ENCODE measurements at regions not wholly inside any gene's neighbourhood (a gene's known extent, or its start where the extent isn't known, plus 50 kb on each side); places are given as distances from the start of the nearest gene placed in this dataset.
A peak's percentile ranks its signal among the peaks of the same experiment; 100 is the strongest.
"Not testable (repeated sequence)": the region's sequence is repeated elsewhere in the genome, so short reads cannot be mapped to it uniquely, and the experiment has no call there.

GRCh38 chr6:152821525-152821924, 70.9 kb downstream of the VIP start:
- Histone ChIP-seq H3K79me2 (ENCODE audit: low read depth) (no peaks in the 10 kb centered on the region), H3K27ac (no peak overlapping the region), H2AFZ (replicated peaks) (peak overlapping the region; percentile 44), H3K4me1 (no peaks in the 10 kb centered on the region), H3K4me2 (no peak overlapping the region), H3K27me3 (no peaks in the 10 kb centered on the region), H3K36me3 (no peaks in the 10 kb centered on the region), H4K20me1 (ENCODE audit: low read depth) (no peaks in the 10 kb centered on the region), H3F3A (ENCODE audit: low read depth) (no peaks in the 10 kb centered on the region), H3K9me3 (ENCODE audit: low read depth) (no peaks in the 10 kb centered on the region), H3K4me3 (no peak overlapping the region), H3K9ac (no peak overlapping the region)
- Mint-ChIP-seq H3K36me3 (no peaks in the 10 kb centered on the region), H3K4me1 (no peaks in the 10 kb centered on the region), H3K27me3 (ENCODE audit: insufficient read depth, low read depth) (no peaks in the 10 kb centered on the region), H3K27ac (no peak overlapping the region), H3K4me3 (no peak overlapping the region), H3K9me3 (no peaks in the 10 kb centered on the region)
- peak; percentile 38 for DNase-seq (ENCODE audit: low spot score)
- peak; percentile 24 for TF ChIP-seq CTCF (IDR thresholded peaks at IDR 0.05)
- TF ChIP-seq EZH2 (IDR thresholded peaks at IDR 0.05): no peak
- TF ChIP-seq EZH2phosphoT487 (IDR thresholded peaks at IDR 0.05): no peak

GRCh38 chr6:152824666-152825065, 74.1 kb downstream of the VIP start:
- H3K9me3 Mint-ChIP-seq: no peaks in the 10 kb centered on the region
- H3K36me3 Mint-ChIP-seq: no peaks in the 10 kb centered on the region
- TF ChIP-seq EZH2 (IDR thresholded peaks at IDR 0.05) (no peak), CTCF (IDR thresholded peaks at IDR 0.05) (no peak), EZH2phosphoT487 (IDR thresholded peaks at IDR 0.05) (no peak)

GRCh38 chr6:152828431-152828830, 77.8 kb downstream of the VIP start:
- no peak for TF ChIP-seq CTCF (IDR thresholded peaks at IDR 0.05)
- no peak for TF ChIP-seq EZH2phosphoT487 (IDR thresholded peaks at IDR 0.05)
- TF ChIP-seq EZH2 (IDR thresholded peaks at IDR 0.05): no peak
- Mint-ChIP-seq H3K36me3 (no peaks in the 10 kb centered on the region), H3K27me3 (ENCODE audit: insufficient read depth, low read depth) (no peaks in the 10 kb centered on the region)

More at GRCh38 chr6:152824666-152825065, 74.1 kb downstream of the VIP start:
- H3K27me3 Mint-ChIP-seq (ENCODE audit: insufficient read depth, low read depth): no peaks in the 10 kb centered on the region
- Histone ChIP-seq H3K4me3 (no peak overlapping the region), H3K27ac (no peak overlapping the region), H3F3A (ENCODE audit: low read depth) (no peaks in the 10 kb centered on the region), H2AFZ (replicated peaks) (no peak overlapping the region), H3K4me2 (no peak overlapping the region), H3K36me3 (no peaks in the 10 kb centered on the region), H3K4me1 (no peaks in the 10 kb centered on the region), H3K9ac (no peak overlapping the region), H3K27me3 (no peaks in the 10 kb centered on the region), H3K9me3 (ENCODE audit: low read depth) (no peaks in the 10 kb centered on the region), H3K79me2 (ENCODE audit: low read depth) (no peaks in the 10 kb centered on the region), H4K20me1 (ENCODE audit: low read depth) (no peaks in the 10 kb centered on the region)
- H3K4me1 Mint-ChIP-seq: no peaks in the 10 kb centered on the region
- no peak for DNase-seq (ENCODE audit: low spot score)
- no peak overlapping the region for H3K4me3 Mint-ChIP-seq
- H3K27ac Mint-ChIP-seq: no peak overlapping the region

GRCh38 chr6:152834366-152834765, 83.8 kb downstream of the VIP start:
- not testable (repeated sequence) for H3K27me3 Mint-ChIP-seq (ENCODE audit: insufficient read depth, low read depth); H4K20me1 ChIP-seq (ENCODE audit: low read depth); H3K36me3 ChIP-seq; H3K4me1 Mint-ChIP-seq; H3K9ac ChIP-seq; H3K4me3 Mint-ChIP-seq; H3K36me3 Mint-ChIP-seq; H3K4me2 ChIP-seq; H3K9me3 Mint-ChIP-seq; H3K27ac Mint-ChIP-seq; H3K4me1 ChIP-seq; H3K27me3 ChIP-seq; DNase-seq (ENCODE audit: low spot score); H3K9me3 ChIP-seq (ENCODE audit: low read depth); H2AFZ ChIP-seq (replicated peaks); H3K27ac ChIP-seq; H3K4me3 ChIP-seq; H3K79me2 ChIP-seq (ENCODE audit: low read depth); H3F3A ChIP-seq (ENCODE audit: low read depth)

More at GRCh38 chr6:152828431-152828830, 77.8 kb downstream of the VIP start:
- H3K4me3 Mint-ChIP-seq: no peak overlapping the region
- no peaks in the 10 kb centered on the region for H3K9me3 Mint-ChIP-seq
- Histone ChIP-seq H3K36me3 (no peaks in the 10 kb centered on the region), H3K27ac (no peak overlapping the region), H4K20me1 (ENCODE audit: low read depth) (no peaks in the 10 kb centered on the region), H3K9ac (no peak overlapping the region), H3F3A (ENCODE audit: low read depth) (no peaks in the 10 kb centered on the region), H3K4me2 (no peak overlapping the region), H2AFZ (replicated peaks) (no peak overlapping the region), H3K79me2 (ENCODE audit: low read depth) (no peaks in the 10 kb centered on the region), H3K4me3 (no peak overlapping the region), H3K9me3 (ENCODE audit: low read depth) (no peaks in the 10 kb centered on the region), H3K4me1 (no peaks in the 10 kb centered on the region), H3K27me3 (no peaks in the 10 kb centered on the region)
- H3K4me1 Mint-ChIP-seq: no peaks in the 10 kb centered on the region
- no peak for DNase-seq (ENCODE audit: low spot score)
- H3K27ac Mint-ChIP-seq: no peak overlapping the region
